Ishikawa (cell line): ENCODE measurements at regions not wholly inside any gene's neighbourhood (a gene's known extent, or its start where the extent isn't known, plus 50 kb on each side); places are given as distances from the start of the nearest gene placed in this dataset.
A peak's percentile ranks its signal among the peaks of the same experiment; 100 is the strongest.

Experiments
- CEBPB ChIP-seq: IDR thresholded peaks from 2 replicates; pipeline ENCODE4 v1.6.1; 2012
- CREB1 ChIP-seq: IDR thresholded peaks from 2 replicates; pipeline ENCODE4 v1.6.1; 2012; ENCODE audit warnings: low read depth
- EGR1 ChIP-seq: IDR thresholded peaks from 2 replicates; pipeline ENCODE4 v1.6.1; 2012
- EP300 ChIP-seq: IDR thresholded peaks from 2 replicates; pipeline ENCODE4 v1.6.1; 2012; ENCODE audit warnings: borderline replicate concordance
- FOXM1 ChIP-seq: IDR thresholded peaks from 2 replicates; pipeline ENCODE4 v1.6.1; 2012; ENCODE audit warnings: low read depth, borderline replicate concordance
- NFIC ChIP-seq: IDR thresholded peaks from 2 replicates; pipeline ENCODE4 v1.6.1; 2012
- RAD21 ChIP-seq: IDR thresholded peaks from 2 replicates; pipeline ENCODE4 v1.6.1; 2012; ENCODE audit warnings: low read depth
- TAF1 ChIP-seq: IDR thresholded peaks from 2 replicates; pipeline ENCODE4 v1.6.1; 2012; ENCODE audit warnings: low read depth, mild to moderate bottlenecking
- TCF12 ChIP-seq: IDR thresholded peaks from 2 replicates; pipeline ENCODE4 v1.6.1; 2012; ENCODE audit warnings: low read depth
- TEAD4 ChIP-seq: IDR thresholded peaks from 2 replicates; pipeline ENCODE4 v1.6.1; 2012
- YY1 ChIP-seq: IDR thresholded peaks from 2 replicates; pipeline ENCODE4 v1.6.1; 2012; ENCODE audit warnings: low read depth
- ZBTB7A ChIP-seq: IDR thresholded peaks from 2 replicates; pipeline ENCODE4 v1.6.1; 2012; ENCODE audit warnings: low read depth
- TF ChIP-seq, protein P1 (sequence below): IDR thresholded peaks from 2 replicates; pipeline ENCODE4 v1.6.1; 2012
- TF ChIP-seq, protein P2 (sequence below): IDR thresholded peaks from 2 replicates; pipeline ENCODE4 v1.6.1; 2012; ENCODE audit warnings: low read depth, mild to moderate bottlenecking
- TF ChIP-seq, protein P3 (sequence below): IDR thresholded peaks from 2 replicates; pipeline ENCODE4 v1.6.1; 2012

DNA sequence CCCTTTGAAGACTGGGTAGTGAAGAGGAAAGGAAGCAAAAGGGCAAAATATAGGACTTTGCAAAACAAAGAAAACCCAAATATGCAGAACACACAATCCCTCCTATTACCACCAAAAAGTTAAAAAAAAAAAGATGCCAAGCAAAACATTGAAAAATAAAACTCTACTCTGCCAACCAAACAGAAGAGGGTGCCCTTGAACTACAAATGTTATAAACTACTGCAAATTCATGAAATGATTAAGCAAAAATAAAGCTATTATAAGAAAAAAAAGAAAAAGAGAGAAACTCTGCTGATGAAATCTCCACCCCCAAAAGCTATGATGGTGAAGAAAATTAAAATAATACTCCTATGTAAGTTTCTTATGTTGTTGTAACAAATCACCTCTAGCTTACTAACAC, 168.5 kb upstream of the STK26 start:
- peak; percentile 29; the same call in 1 of the 2 replicates for TF ChIP-seq RAD21
- TF ChIP-seq, protein P1, sequence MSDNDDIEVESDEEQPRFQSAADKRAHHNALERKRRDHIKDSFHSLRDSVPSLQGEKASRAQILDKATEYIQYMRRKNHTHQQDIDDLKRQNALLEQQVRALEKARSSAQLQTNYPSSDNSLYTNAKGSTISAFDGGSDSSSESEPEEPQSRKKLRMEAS: no peak

DNA sequence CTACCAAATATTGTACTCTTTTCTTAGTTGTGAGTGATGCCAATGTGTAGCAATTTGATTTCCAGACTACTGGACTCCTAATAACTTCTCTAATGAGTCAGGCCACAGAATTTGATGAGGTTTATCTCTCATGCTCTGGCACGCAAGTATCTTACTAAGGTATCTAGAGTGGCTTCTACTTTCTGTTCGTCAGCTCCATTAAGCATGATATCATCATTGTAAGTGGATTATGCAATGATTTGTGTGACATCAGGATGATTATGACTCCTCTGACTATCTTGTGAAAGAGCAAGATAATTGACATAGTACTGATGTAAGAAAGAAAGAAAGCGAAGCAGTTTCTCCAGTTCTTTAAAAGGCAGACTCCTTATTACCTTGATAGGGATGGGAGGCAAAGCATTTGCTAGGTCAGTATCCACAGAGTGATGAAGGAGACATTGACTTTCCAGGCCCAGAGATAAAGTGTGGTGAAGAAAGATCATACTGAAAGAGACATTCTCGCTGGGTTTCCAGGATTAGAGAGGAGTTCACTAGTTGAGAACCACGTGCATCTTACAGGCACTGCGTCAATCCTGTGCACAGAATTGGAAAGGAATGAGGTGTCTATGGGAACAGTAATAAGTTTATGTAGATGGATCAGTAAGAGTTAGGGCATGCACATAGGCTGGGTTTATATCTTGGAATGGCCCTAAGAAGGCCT, 161.9 kb upstream of the STK26 start:
- TF ChIP-seq TCF12: no peak
- TF ChIP-seq, protein P2, sequence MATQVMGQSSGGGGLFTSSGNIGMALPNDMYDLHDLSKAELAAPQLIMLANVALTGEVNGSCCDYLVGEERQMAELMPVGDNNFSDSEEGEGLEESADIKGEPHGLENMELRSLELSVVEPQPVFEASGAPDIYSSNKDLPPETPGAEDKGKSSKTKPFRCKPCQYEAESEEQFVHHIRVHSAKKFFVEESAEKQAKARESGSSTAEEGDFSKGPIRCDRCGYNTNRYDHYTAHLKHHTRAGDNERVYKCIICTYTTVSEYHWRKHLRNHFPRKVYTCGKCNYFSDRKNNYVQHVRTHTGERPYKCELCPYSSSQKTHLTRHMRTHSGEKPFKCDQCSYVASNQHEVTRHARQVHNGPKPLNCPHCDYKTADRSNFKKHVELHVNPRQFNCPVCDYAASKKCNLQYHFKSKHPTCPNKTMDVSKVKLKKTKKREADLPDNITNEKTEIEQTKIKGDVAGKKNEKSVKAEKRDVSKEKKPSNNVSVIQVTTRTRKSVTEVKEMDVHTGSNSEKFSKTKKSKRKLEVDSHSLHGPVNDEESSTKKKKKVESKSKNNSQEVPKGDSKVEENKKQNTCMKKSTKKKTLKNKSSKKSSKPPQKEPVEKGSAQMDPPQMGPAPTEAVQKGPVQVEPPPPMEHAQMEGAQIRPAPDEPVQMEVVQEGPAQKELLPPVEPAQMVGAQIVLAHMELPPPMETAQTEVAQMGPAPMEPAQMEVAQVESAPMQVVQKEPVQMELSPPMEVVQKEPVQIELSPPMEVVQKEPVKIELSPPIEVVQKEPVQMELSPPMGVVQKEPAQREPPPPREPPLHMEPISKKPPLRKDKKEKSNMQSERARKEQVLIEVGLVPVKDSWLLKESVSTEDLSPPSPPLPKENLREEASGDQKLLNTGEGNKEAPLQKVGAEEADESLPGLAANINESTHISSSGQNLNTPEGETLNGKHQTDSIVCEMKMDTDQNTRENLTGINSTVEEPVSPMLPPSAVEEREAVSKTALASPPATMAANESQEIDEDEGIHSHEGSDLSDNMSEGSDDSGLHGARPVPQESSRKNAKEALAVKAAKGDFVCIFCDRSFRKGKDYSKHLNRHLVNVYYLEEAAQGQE: no peak
- no peak for TF ChIP-seq EP300

DNA sequence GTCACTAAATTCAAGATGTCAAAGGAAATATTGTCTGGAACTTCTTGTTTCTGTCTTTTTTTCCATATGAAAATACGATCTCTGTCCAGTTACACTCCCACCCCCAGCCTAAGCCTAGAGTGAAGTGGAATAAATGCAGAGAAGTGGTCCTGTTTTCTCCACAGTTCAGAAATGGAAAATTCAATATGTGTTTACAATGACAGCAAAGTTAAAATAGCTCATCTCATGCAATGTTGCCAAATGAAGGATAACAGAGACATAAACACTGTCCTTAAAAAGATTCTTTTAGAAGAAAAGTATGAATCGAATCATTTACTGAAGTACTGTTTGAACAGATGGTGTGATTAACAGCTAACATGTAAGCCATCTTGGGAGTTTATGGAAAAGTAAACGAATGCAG, 160.8 kb upstream of the STK26 start:
- TF ChIP-seq, protein P2: no peak
- TF ChIP-seq YY1 (no peak), TCF12 (no peak), EGR1 (no peak), EP300 (no peak), TAF1 (no peak), CREB1 (no peak), RAD21 (no peak), FOXM1 (no peak), NFIC (no peak), CEBPB (no peak), TEAD4 (no peak), ZBTB7A (no peak)
- TF ChIP-seq, protein P3, sequence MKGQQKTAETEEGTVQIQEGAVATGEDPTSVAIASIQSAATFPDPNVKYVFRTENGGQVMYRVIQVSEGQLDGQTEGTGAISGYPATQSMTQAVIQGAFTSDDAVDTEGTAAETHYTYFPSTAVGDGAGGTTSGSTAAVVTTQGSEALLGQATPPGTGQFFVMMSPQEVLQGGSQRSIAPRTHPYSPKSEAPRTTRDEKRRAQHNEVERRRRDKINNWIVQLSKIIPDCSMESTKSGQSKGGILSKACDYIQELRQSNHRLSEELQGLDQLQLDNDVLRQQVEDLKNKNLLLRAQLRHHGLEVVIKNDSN: no peak
- TF ChIP-seq, protein P1: no peak

DNA sequence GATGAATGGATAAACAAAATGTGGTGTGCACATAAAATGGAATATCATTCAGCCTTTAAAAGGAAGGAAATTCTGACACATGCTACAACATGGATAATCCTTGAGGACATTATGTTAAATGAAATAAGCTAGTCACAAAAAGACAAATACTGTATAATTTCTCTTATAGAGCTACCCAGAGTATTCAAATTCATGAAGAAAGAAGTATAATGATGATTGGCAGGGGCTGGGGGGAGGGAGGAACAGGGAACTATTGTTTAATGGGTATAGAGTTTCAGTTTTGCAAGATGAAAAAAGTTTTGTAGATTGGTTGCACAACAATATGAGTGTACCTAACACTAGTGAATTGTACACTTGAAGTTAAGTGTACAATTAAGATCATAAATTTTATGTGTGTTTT, 153.9 kb upstream of the STK26 start:
- no peak for TF ChIP-seq TAF1
- TF ChIP-seq CREB1: no peak
- TF ChIP-seq, protein P1: no peak
- TF ChIP-seq TEAD4: no peak
- TF ChIP-seq FOXM1: no peak
- no peak for TF ChIP-seq ZBTB7A
- TF ChIP-seq, protein P2: no peak

DNA sequence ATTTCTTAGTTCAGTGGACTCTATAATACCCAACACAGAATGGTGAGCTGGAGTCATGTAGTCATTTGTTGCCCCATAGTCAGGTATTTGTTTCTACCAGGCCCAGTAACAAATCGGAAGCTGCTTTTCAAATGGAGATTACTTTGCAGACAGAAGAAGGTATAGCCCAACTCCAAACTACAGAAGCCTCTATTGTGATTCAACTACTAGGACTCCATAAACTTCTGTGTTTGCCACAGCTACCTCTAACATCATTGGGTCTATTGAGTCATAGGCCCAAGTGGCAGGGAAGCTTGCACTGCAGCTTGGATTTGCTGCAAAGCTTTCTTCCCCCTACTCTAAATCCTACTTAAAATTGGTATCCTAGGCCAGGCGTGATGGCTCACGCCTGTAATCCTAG, 148.8 kb upstream of the STK26 start:
- TF ChIP-seq CREB1 (no peak), ZBTB7A (no peak), TAF1 (no peak)
- TF ChIP-seq, protein P2: no peak
